H1 (cell line): ENCODE measurements at regions not wholly inside any gene's neighbourhood (a gene's known extent, or its start where the extent isn't known, plus 50 kb on each side); places are given as distances from the start of the nearest gene placed in this dataset.

Experiments
- CTCF ChIA-PET: fragments of 300-600 bp; sonication (Branson Sonifier 250); formaldehyde crosslinking; loops from one replicate; lab custom pipeline; 2021; ENCODE audit not compliant: partially characterized antibody; lab: Charles Lee
- POLR2A ChIA-PET: fragments of 300-600 bp; sonication (Branson Sonifier 250); formaldehyde crosslinking; loops from one replicate; lab custom pipeline; 2021; ENCODE audit warnings: inconsistent platforms; ENCODE audit not compliant: partially characterized antibody; lab: Charles Lee
- DNase-seq, 2 experiments: peaks; one replicate each; pipeline versions ENCODE4 v3.0.0 to v3.0.0-alpha.2; 2010 to 2022; ENCODE audit warnings: low spot score in 2 of 2, low read depth in 1 of 2, mixed read lengths in 1 of 2
- FAIRE-seq: peaks from 2 replicates; lab custom pipeline; 2011; peaks lifted over from hg19 to GRCh38; lab: Jason Lieb, UNC
- H2AFZ ChIP-seq: 2 replicates; pipeline ENCODE4 v1.8.1; 2012; ENCODE audit warnings: low read length, inconsistent platforms
- H2AK5ac ChIP-seq: 2 replicates; pipeline ENCODE4 v1.6.1; 2013; ENCODE audit warnings: low read depth, low read length
- H2BK120ac ChIP-seq: replicated peaks from 2 replicates; pipeline ENCODE3; 2013; ENCODE audit warnings: low read depth, low read length, inconsistent platforms
- H2BK12ac ChIP-seq: 2 replicates; pipeline ENCODE4 v1.6.1; 2013; ENCODE audit warnings: low read depth, low read length
- H2BK15ac ChIP-seq: 2 replicates; pipeline ENCODE4 v1.6.1; 2013; ENCODE audit warnings: low read length
- H2BK20ac ChIP-seq: 2 replicates; pipeline ENCODE4 v1.6.1; 2013; ENCODE audit warnings: low read length
- H2BK5ac ChIP-seq: 2 replicates; pipeline ENCODE4 v1.6.1; 2013; ENCODE audit warnings: low read depth, low read length
- H3K14ac ChIP-seq: 2 replicates; pipeline ENCODE4 v1.6.1; 2013; ENCODE audit warnings: inconsistent platforms; ENCODE audit not compliant: insufficient read length
- H3K18ac ChIP-seq: 2 replicates; pipeline ENCODE4 v1.6.1; 2013; ENCODE audit warnings: low read length; ENCODE audit errors: extremely low read depth
- H3K23ac ChIP-seq: 2 replicates; pipeline ENCODE4 v1.6.1; 2013; ENCODE audit warnings: inconsistent platforms; ENCODE audit not compliant: insufficient read length
- H3K23me2 ChIP-seq: 2 replicates; pipeline ENCODE4 v1.6.1; 2013; ENCODE audit warnings: low read depth, low read length
- H3K27ac ChIP-seq: 2 replicates; pipeline ENCODE4 v1.6.1; 2011; ENCODE audit warnings: low read depth, low read length, inconsistent platforms
- H3K27me3 ChIP-seq, 4 experiments: replicated peaks in 1 of 4; 1 replicate in 1 of 4; 2 replicates in 3 of 4; pipeline versions ENCODE4 v1.6.1 to v1.8.1; 2011 to 2013; ENCODE audit warnings: low read length in 3 of 4, mild to moderate bottlenecking in 3 of 4, inconsistent platforms in 2 of 4, mixed read lengths in 2 of 4, moderate library complexity in 1 of 4; ENCODE audit not compliant: control insufficient read depth in 3 of 4, insufficient read depth in 3 of 4; ENCODE audit errors: extremely low read depth in 1 of 4
- H3K36me3 ChIP-seq, 4 experiments: 2 replicates each; pipeline versions ENCODE4 v1.6.1 to v1.8.1; 2011 to 2013; ENCODE audit warnings: mild to moderate bottlenecking in 4 of 4, low read length in 3 of 4, moderate library complexity in 2 of 4, control low read depth in 1 of 4, inconsistent platforms in 1 of 4; ENCODE audit not compliant: insufficient read depth in 4 of 4, control insufficient read depth in 2 of 4
- H3K4ac ChIP-seq: replicated peaks from 2 replicates; pipeline ENCODE3; 2013; ENCODE audit warnings: low read length, low read depth, mixed read lengths, inconsistent platforms; ENCODE audit not compliant: insufficient read length
- H3K4me1 ChIP-seq, 4 experiments: replicated peaks in 1 of 4; 1 replicate in 1 of 4; 2 replicates in 3 of 4; pipeline versions ENCODE4 v1.6.1 to v1.8.1; 2011 to 2013; ENCODE audit warnings: low read length in 3 of 4, inconsistent platforms in 2 of 4, mixed read lengths in 1 of 4; ENCODE audit not compliant: insufficient read depth in 4 of 4, control insufficient read depth in 3 of 4
- H3K4me2 ChIP-seq, 2 experiments: 2 replicates each; pipeline versions ENCODE4 v1.6.1 to v1.8.1; 2011 to 2013; ENCODE audit warnings: low read depth in 2 of 2, low read length in 2 of 2, control low read depth in 1 of 2, inconsistent platforms in 1 of 2, mild to moderate bottlenecking in 1 of 2; ENCODE audit not compliant: insufficient read depth in 1 of 2
- H3K4me3 ChIP-seq, 4 experiments: fragments of 200-600, 300-600 bp in 1 of 4; sonication (generic), shearing (Covaris generic), sonication (Bioruptor Twin) in 1 of 4; 2 replicates each; pipeline versions ENCODE4 v1.5.1 to v1.8.1; 2011 to 2016; ENCODE audit warnings: low read length in 4 of 4, low read depth in 3 of 4, control low read depth in 2 of 4, inconsistent platforms in 2 of 4, mild to moderate bottlenecking in 2 of 4, mixed read lengths in 1 of 4, moderate library complexity in 1 of 4; ENCODE audit not compliant: insufficient read depth in 2 of 4; ENCODE audit errors: extremely low read depth in 1 of 4
- H3K56ac ChIP-seq: replicated peaks from 2 replicates; pipeline ENCODE3; 2013; ENCODE audit warnings: low read depth, mild to moderate bottlenecking, mixed read lengths, low read length, inconsistent platforms; ENCODE audit not compliant: insufficient read length
- H3K79me1 ChIP-seq: 2 replicates; pipeline ENCODE4 v1.6.1; 2013; ENCODE audit warnings: low read depth, low read length, control low read depth
- H3K79me2 ChIP-seq, 2 experiments: 2 replicates each; pipeline versions ENCODE4 v1.6.1 to v1.8.1; 2012 to 2013; ENCODE audit warnings: low read length in 2 of 2, mild to moderate bottlenecking in 2 of 2, inconsistent platforms in 1 of 2; ENCODE audit not compliant: insufficient read depth in 2 of 2, control insufficient read depth in 1 of 2
- H3K9ac ChIP-seq, 4 experiments: replicated peaks in 1 of 4; 1 replicate in 1 of 4; 2 replicates in 3 of 4; pipeline versions ENCODE4 v1.6.1 to v1.8.1; 2011 to 2013; ENCODE audit warnings: low read depth in 3 of 4, low read length in 3 of 4, control low read depth in 2 of 4, mild to moderate bottlenecking in 2 of 4, moderate library complexity in 2 of 4, inconsistent platforms in 1 of 4; ENCODE audit errors: extremely low read depth in 1 of 4
- H3K9me3 ChIP-seq, 2 experiments: 2 replicates each; pipeline versions ENCODE4 v1.6.1 to v1.8.1; 2012 to 2013; ENCODE audit warnings: mild to moderate bottlenecking in 2 of 2, moderate library complexity in 2 of 2, control low read depth in 1 of 2, inconsistent platforms in 1 of 2, low read depth in 1 of 2, low read length in 1 of 2, mixed read lengths in 1 of 2; ENCODE audit not compliant: insufficient read depth in 2 of 2
- H4K20me1 ChIP-seq, 2 experiments: replicated peaks in 1 of 2; 2 replicates each; pipeline versions ENCODE3 to v1.8.1; 2011 to 2013; ENCODE audit warnings: inconsistent platforms in 2 of 2, low read length in 2 of 2, mild to moderate bottlenecking in 1 of 2; ENCODE audit not compliant: insufficient read depth in 2 of 2, control insufficient read depth in 1 of 2
- H4K5ac ChIP-seq: 2 replicates; pipeline ENCODE4 v1.6.1; 2013; ENCODE audit warnings: low read length, low read depth, mixed read lengths, inconsistent platforms; ENCODE audit not compliant: insufficient read length
- H4K8ac ChIP-seq: 2 replicates; pipeline ENCODE4 v1.8.0; 2013; ENCODE audit warnings: mild to moderate bottlenecking, moderate library complexity, low read length, inconsistent platforms; ENCODE audit not compliant: insufficient read depth; ENCODE audit errors: extremely low read depth
- H4K91ac ChIP-seq: replicated peaks from 2 replicates; pipeline ENCODE3; 2013; ENCODE audit warnings: low read length, mixed read lengths, inconsistent platforms; ENCODE audit not compliant: insufficient read length
- CBX5 ChIP-seq: fragments of 300-800, 300-1000 bp; sonication (generic); IDR thresholded peaks from 2 replicates; pipeline ENCODE4 v1.7.1; 2016; ENCODE audit warnings: antibody characterized with exemption, low read length, low read depth
- RNF2 ChIP-seq: fragments of 200-900, 300-1000 bp; sonication (generic); IDR thresholded peaks from 2 replicates; pipeline ENCODE4 v1.7.1; 2016; ENCODE audit warnings: borderline replicate concordance, low read depth, mild to moderate bottlenecking, antibody characterized with exemption, low read length; ENCODE audit not compliant: poor library complexity, severe bottlenecking; ENCODE audit errors: missing control alignments
- TEAD4 ChIP-seq: IDR thresholded peaks from 2 replicates; pipeline ENCODE4 v1.6.1; 2012; ENCODE audit warnings: low read depth, low read length, inconsistent platforms, mixed read lengths
- ZNF274 ChIP-seq: IDR thresholded peaks from 2 replicates; pipeline ENCODE4 v1.7.0; 2012; ENCODE audit warnings: low read length, borderline replicate concordance; ENCODE audit errors: extremely low read depth
- WGBS, 2 experiments: shearing (Covaris generic) in 1 of 2; methylation state at CpG; one replicate each; pipeline versions ENCODE4 v1.1.6 to v1.1.7; 2013 to 2015; ENCODE audit warnings: low lambda C conversion rate in 2 of 2, mixed read lengths in 2 of 2, inconsistent platforms in 1 of 2, low coverage in 1 of 2, missing lambda C conversion rate in 1 of 2; ENCODE audit not compliant: insufficient replicate concordance in 2 of 2, insufficient coverage in 1 of 2, insufficient read length in 1 of 2; ENCODE audit errors: extremely low coverage in 1 of 2, missing lambda C conversion rate in 1 of 2; 5-methylcytosine and 5-hydroxymethylcytosine counted together
- TF ChIP-seq, protein P1 (sequence below): IDR thresholded peaks from 2 replicates; pipeline ENCODE4 v1.6.1; 2012; ENCODE audit warnings: inconsistent platforms

DNA sequence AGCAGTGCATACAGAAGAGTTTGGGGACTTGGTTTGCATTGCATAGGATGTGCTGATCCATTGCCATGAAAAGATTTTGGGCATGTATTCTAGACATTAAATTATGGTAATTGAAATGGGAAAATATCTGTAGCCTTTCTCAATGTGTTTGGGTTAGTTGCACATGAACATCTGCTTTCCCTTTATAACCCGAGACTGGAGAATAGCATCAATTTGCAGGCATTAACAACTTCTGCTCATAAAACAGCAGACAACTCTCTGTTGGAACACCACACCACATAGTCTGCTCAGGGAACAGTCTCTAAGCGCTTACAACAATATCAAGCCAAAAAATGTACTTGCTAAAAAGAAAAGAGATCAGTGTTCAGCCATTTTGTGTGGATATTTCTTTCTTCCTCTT is 1391.1 kb upstream of the LRRTM3 start:
- no peak overlapping the region for H4K5ac ChIP-seq
- no peak overlapping the region for H3K4me2 ChIP-seq
- H3K23ac ChIP-seq: no peak overlapping the region
- H3K14ac ChIP-seq: no peak overlapping the region
- WGBS, 2 experiments: 95% methylated on average over 2 of the region's 2 CpGs; no CpG with 5 or more reads in 1 of the 2 experiments
- no peaks in the 10 kb centered on the region for H3K27me3 ChIP-seq
- H3K36me3 ChIP-seq: no peaks in the 10 kb centered on the region
- no peak overlapping the region for H3K56ac ChIP-seq
- H3K9ac ChIP-seq: no peak overlapping the region
- H4K8ac ChIP-seq: no peak overlapping the region
- no peaks in the 10 kb centered on the region for H3K79me2 ChIP-seq
- H3K4ac ChIP-seq: no peak overlapping the region
- no peak overlapping the region for H2BK15ac ChIP-seq
- H3K4me1 ChIP-seq: no peaks in the 10 kb centered on the region
- no peaks in the 10 kb centered on the region for H4K20me1 ChIP-seq
- FAIRE-seq: no peak
- no peak overlapping the region for H2BK12ac ChIP-seq
- CTCF ChIA-PET: no interaction called here
- no peak overlapping the region for H2BK120ac ChIP-seq
- no peak overlapping the region for H2BK5ac ChIP-seq
- POLR2A ChIA-PET: interaction anchor here (0.7 kb wide), 1 partner anchor 254 kb away, joined by 3 read pairs; no protein-coding TSS in a partner anchor
- no peaks in the 10 kb centered on the region for H3K79me1 ChIP-seq
- no peak overlapping the region for H2BK20ac ChIP-seq
- DNase-seq: no peak
- no peak overlapping the region for H4K91ac ChIP-seq
- 0 out of 4 replicates have a peak, but pooled peaks cover 0 to 2% of the 10 kb centered on the region in 2 experiments for H3K9me3 ChIP-seq
- no peak overlapping the region for H3K4me3 ChIP-seq
- H3K23me2 ChIP-seq: peaks cover 2% of the 10 kb centered on the region; the same call in 1 of the 2 replicates
- no peak overlapping the region for H3K27ac ChIP-seq
- H3K18ac ChIP-seq: no peak overlapping the region
- TF ChIP-seq, protein P1, sequence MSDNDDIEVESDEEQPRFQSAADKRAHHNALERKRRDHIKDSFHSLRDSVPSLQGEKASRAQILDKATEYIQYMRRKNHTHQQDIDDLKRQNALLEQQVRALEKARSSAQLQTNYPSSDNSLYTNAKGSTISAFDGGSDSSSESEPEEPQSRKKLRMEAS: no peak
- TF ChIP-seq ZNF274: no peak
- no peak for TF ChIP-seq TEAD4
- no peak for TF ChIP-seq CBX5
- no peak for TF ChIP-seq RNF2
- H2AK5ac ChIP-seq: no peak overlapping the region
- peak overlapping the region; percentile 40; the same call in 1 of the 2 replicates for H2AFZ ChIP-seq
